ENCODE measurements at regions not wholly inside any gene's neighbourhood (a gene's known extent, or its start where the extent isn't known, plus 50 kb on each side); places are given as distances from the start of the nearest gene placed in this dataset.

GRCh38 chr3:39000008-39000450 lies 51.7 kb downstream of the SCN11A start:
- DNase-seq = peak; percentile 75
- H3K27me3 ChIP-seq (ENCODE audit: control insufficient read depth, insufficient read depth, low read length) = no peaks in the 10 kb centered on the region
- H3K4me3 ChIP-seq (ENCODE audit: insufficient read depth, low read depth, low read length) = no peak overlapping the region
- H3K36me3 ChIP-seq (replicated peaks; ENCODE audit: control insufficient read depth, insufficient read depth, low read length) = no peaks in the 10 kb centered on the region

GRCh38 chr3:38998086-38998485 lies 53.7 kb downstream of the SCN11A start:
- no peaks in the 10 kb centered on the region for H3K36me3 ChIP-seq (replicated peaks; ENCODE audit: control insufficient read depth, insufficient read depth, low read length)
- H3K4me3 ChIP-seq (ENCODE audit: insufficient read depth, low read depth, low read length) = no peak overlapping the region
- H3K27me3 ChIP-seq (ENCODE audit: control insufficient read depth, insufficient read depth, low read length) = no peaks in the 10 kb centered on the region
- no peak for DNase-seq

- H3K4me3 ChIP-seq (ENCODE audit: insufficient read depth, low read depth, low read length) = no peak overlapping the region
- H3K27me3 ChIP-seq (ENCODE audit: control insufficient read depth, insufficient read depth, low read length) = no peaks in the 10 kb centered on the region
- no peaks in the 10 kb centered on the region for H3K36me3 ChIP-seq (replicated peaks; ENCODE audit: control insufficient read depth, insufficient read depth, low read length)
- no peak for DNase-seq
Observed at GRCh38 chr3:38996193-38996592, 55.6 kb downstream of the SCN11A start.

- Histone ChIP-seq H3K27me3 (ENCODE audit: control insufficient read depth, insufficient read depth, low read length) (no peaks in the 10 kb centered on the region), H3K4me3 (ENCODE audit: insufficient read depth, low read depth, low read length) (no peak overlapping the region), H3K36me3 (replicated peaks; ENCODE audit: control insufficient read depth, insufficient read depth, low read length) (no peaks in the 10 kb centered on the region)
- no peak for DNase-seq
Observed at GRCh38 chr3:38994251-38994650, 57.5 kb downstream of the SCN11A start.

GRCh38 chr3:38992117-38992760 lies 59.5 kb downstream of the SCN11A start:
- no peak for DNase-seq
- Histone ChIP-seq H3K27me3 (ENCODE audit: control insufficient read depth, insufficient read depth, low read length) (no peaks in the 10 kb centered on the region), H3K4me3 (ENCODE audit: insufficient read depth, low read depth, low read length) (no peak overlapping the region), H3K36me3 (replicated peaks; ENCODE audit: control insufficient read depth, insufficient read depth, low read length) (no peaks in the 10 kb centered on the region)

GRCh38 chr3:38990621-38991020 lies 61.1 kb downstream of the SCN11A start:
- no peaks in the 10 kb centered on the region for H3K36me3 ChIP-seq (replicated peaks; ENCODE audit: control insufficient read depth, insufficient read depth, low read length)
- no peaks in the 10 kb centered on the region for H3K27me3 ChIP-seq (ENCODE audit: control insufficient read depth, insufficient read depth, low read length)
- no peak overlapping the region for H3K4me3 ChIP-seq (ENCODE audit: insufficient read depth, low read depth, low read length)
- no peak for DNase-seq

GRCh38 chr3:38989917-38990510 lies 61.7 kb downstream of the SCN11A start:
- no peak for DNase-seq
- Histone ChIP-seq H3K4me3 (ENCODE audit: insufficient read depth, low read depth, low read length) (no peak overlapping the region), H3K36me3 (replicated peaks; ENCODE audit: control insufficient read depth, insufficient read depth, low read length) (no peaks in the 10 kb centered on the region), H3K27me3 (ENCODE audit: control insufficient read depth, insufficient read depth, low read length) (no peaks in the 10 kb centered on the region)

GRCh38 chr3:38988955-38989354 lies 62.8 kb downstream of the SCN11A start:
- H3K4me3 ChIP-seq (ENCODE audit: insufficient read depth, low read depth, low read length) = no peak overlapping the region
- no peaks in the 10 kb centered on the region for H3K36me3 ChIP-seq (replicated peaks; ENCODE audit: control insufficient read depth, insufficient read depth, low read length)
- DNase-seq = no peak
- H3K27me3 ChIP-seq (ENCODE audit: control insufficient read depth, insufficient read depth, low read length) = no peaks in the 10 kb centered on the region

- no peak for DNase-seq
- no peaks in the 10 kb centered on the region for H3K36me3 ChIP-seq (replicated peaks; ENCODE audit: control insufficient read depth, insufficient read depth, low read length)
- H3K4me3 ChIP-seq (ENCODE audit: insufficient read depth, low read depth, low read length) = no peak overlapping the region
Observed at GRCh38 chr3:38987456-38987855, 64.3 kb downstream of the SCN11A start.

GRCh38 chr3:38986901-38987300 lies 64.8 kb downstream of the SCN11A start:
- H3K36me3 ChIP-seq (replicated peaks; ENCODE audit: control insufficient read depth, insufficient read depth, low read length) = no peaks in the 10 kb centered on the region
- no peak overlapping the region for H3K4me3 ChIP-seq (ENCODE audit: insufficient read depth, low read depth, low read length)
- DNase-seq = no peak
- H3K27me3 ChIP-seq (ENCODE audit: control insufficient read depth, insufficient read depth, low read length) = no peaks in the 10 kb centered on the region

More at GRCh38 chr3:38987456-38987855, 64.3 kb downstream of the SCN11A start:
- H3K27me3 ChIP-seq (ENCODE audit: control insufficient read depth, insufficient read depth, low read length) = no peaks in the 10 kb centered on the region

GRCh38 chr3:38985981-38986380 lies 65.8 kb downstream of the SCN11A start:
- Histone ChIP-seq H3K27me3 (ENCODE audit: control insufficient read depth, insufficient read depth, low read length) (no peaks in the 10 kb centered on the region), H3K4me3 (ENCODE audit: insufficient read depth, low read depth, low read length) (no peak overlapping the region), H3K36me3 (replicated peaks; ENCODE audit: control insufficient read depth, insufficient read depth, low read length) (no peaks in the 10 kb centered on the region)
- no peak for DNase-seq

- DNase-seq = no peak
- Histone ChIP-seq H3K27me3 (ENCODE audit: control insufficient read depth, insufficient read depth, low read length) (no peaks in the 10 kb centered on the region), H3K36me3 (replicated peaks; ENCODE audit: control insufficient read depth, insufficient read depth, low read length) (no peaks in the 10 kb centered on the region), H3K4me3 (ENCODE audit: insufficient read depth, low read depth, low read length) (no peak overlapping the region)
Observed at GRCh38 chr3:38985581-38985980, 66.2 kb downstream of the SCN11A start.

- no peak for DNase-seq
- no peaks in the 10 kb centered on the region for H3K36me3 ChIP-seq (replicated peaks; ENCODE audit: control insufficient read depth, insufficient read depth, low read length)
- no peak overlapping the region for H3K4me3 ChIP-seq (ENCODE audit: insufficient read depth, low read depth, low read length)
- no peaks in the 10 kb centered on the region for H3K27me3 ChIP-seq (ENCODE audit: control insufficient read depth, insufficient read depth, low read length)
Observed at GRCh38 chr3:38984731-38985130, 67.0 kb downstream of the SCN11A start.

- no peaks in the 10 kb centered on the region for H3K36me3 ChIP-seq (replicated peaks; ENCODE audit: control insufficient read depth, insufficient read depth, low read length)
- DNase-seq = no peak
Observed at GRCh38 chr3:38984110-38984509, 67.6 kb downstream of the SCN11A start.

GRCh38 chr3:38980938-38981337 lies 70.8 kb downstream of the SCN11A start:
- no peak for DNase-seq

More at GRCh38 chr3:38984110-38984509, 67.6 kb downstream of the SCN11A start:
- Histone ChIP-seq H3K4me3 (ENCODE audit: insufficient read depth, low read depth, low read length) (no peak overlapping the region), H3K27me3 (ENCODE audit: control insufficient read depth, insufficient read depth, low read length) (no peaks in the 10 kb centered on the region)

More at GRCh38 chr3:38980938-38981337, 70.8 kb downstream of the SCN11A start:
- no peak overlapping the region for H3K4me3 ChIP-seq (ENCODE audit: insufficient read depth, low read depth, low read length)
- no peaks in the 10 kb centered on the region for H3K27me3 ChIP-seq (ENCODE audit: control insufficient read depth, insufficient read depth, low read length)
- H3K36me3 ChIP-seq (replicated peaks; ENCODE audit: control insufficient read depth, insufficient read depth, low read length) = no peaks in the 10 kb centered on the region
